Activated CD4-positive, alpha-beta memory T cell treated with anti-CD3 and anti-CD28 coated beads for 36 hours (primary cell): ENCODE measurements at regions not wholly inside any gene's neighbourhood (a gene's known extent, or its start where the extent isn't known, plus 50 kb on each side); places are given as distances from the start of the nearest gene placed in this dataset.
A peak's percentile ranks its signal among the peaks of the same experiment; 100 is the strongest.

ENCODE experiments used
- CTCF ChIA-PET: fragments of 350-600 bp; sonication (Branson Sonifier 250); formaldehyde crosslinking; loops from one replicate; lab custom pipeline; 2021; ENCODE audit warnings: antibody characterized with exemption, inconsistent platforms; lab: Charles Lee
- POLR2A ChIA-PET: fragments of 350-600 bp; sonication (Branson Sonifier 250); formaldehyde crosslinking; loops from one replicate; lab custom pipeline; 2021; ENCODE audit warnings: antibody characterized with exemption; lab: Charles Lee
- DNase-seq: peaks from one replicate; pipeline ENCODE4 v3.0.0-alpha.2; 2020
- H3K27ac Mint-ChIP-seq: one replicate; pipeline ENCODE4 v1.8.0; 2021; ENCODE audit warnings: mixed read lengths
- H3K27me3 Mint-ChIP-seq: one replicate; pipeline ENCODE4 v1.8.0; 2021; ENCODE audit warnings: mixed read lengths
- H3K36me3 Mint-ChIP-seq: one replicate; pipeline ENCODE4 v1.8.0; 2021; ENCODE audit warnings: mixed read lengths
- H3K4me1 Mint-ChIP-seq: one replicate; pipeline ENCODE4 v1.8.0; 2021; ENCODE audit warnings: low read depth, mixed read lengths
- H3K4me3 Mint-ChIP-seq: one replicate; pipeline ENCODE4 v1.8.0; 2021; ENCODE audit warnings: mild to moderate bottlenecking, mixed read lengths
- H3K9me3 Mint-ChIP-seq: one replicate; pipeline ENCODE4 v1.8.0; 2021; ENCODE audit warnings: mixed read lengths
- intact Hi-C: fragments of 100-400 bp; cut with micrococcal nuclease; formaldehyde crosslinking; loops from one replicate; pipeline ENCODE4 v1.15.1; 2023

DNA sequence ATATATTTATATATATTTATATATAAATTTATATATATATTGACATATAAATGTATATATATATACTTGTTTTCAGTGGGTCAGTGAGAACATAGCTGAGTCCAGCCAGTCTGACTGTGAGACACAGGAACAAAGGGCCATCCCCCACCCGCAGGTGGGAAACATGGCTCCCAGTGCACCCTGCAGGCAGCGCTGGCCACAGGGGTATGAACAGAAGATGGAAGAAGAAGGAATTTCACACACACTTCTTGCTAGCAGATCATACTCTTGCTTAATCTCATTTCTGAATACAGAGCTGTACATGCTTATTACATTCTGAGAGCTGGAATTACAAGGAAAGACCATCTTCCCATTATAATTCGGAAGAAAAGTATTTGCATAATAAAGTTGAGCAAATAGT is 595.4 kb downstream of the IRX1 start:
- no peak overlapping the region for H3K27ac Mint-ChIP-seq
- intact Hi-C loops = no loop called here
- no peaks in the 10 kb centered on the region for H3K27me3 Mint-ChIP-seq
- no peak overlapping the region for H3K4me3 Mint-ChIP-seq
- CTCF ChIA-PET = no interaction called here
- peak; percentile 41 for DNase-seq
- H3K9me3 Mint-ChIP-seq = peaks cover 4% of the 10 kb centered on the region
- no peaks in the 10 kb centered on the region for H3K4me1 Mint-ChIP-seq
- POLR2A ChIA-PET = no interaction called here
- no peaks in the 10 kb centered on the region for H3K36me3 Mint-ChIP-seq

GRCh38 chr5:4191703-4192102 is 596.1 kb downstream of the IRX1 start:
- intact Hi-C loops = no loop called here
- H3K4me1 Mint-ChIP-seq = no peaks in the 10 kb centered on the region
- H3K27me3 Mint-ChIP-seq = no peaks in the 10 kb centered on the region

DNA sequence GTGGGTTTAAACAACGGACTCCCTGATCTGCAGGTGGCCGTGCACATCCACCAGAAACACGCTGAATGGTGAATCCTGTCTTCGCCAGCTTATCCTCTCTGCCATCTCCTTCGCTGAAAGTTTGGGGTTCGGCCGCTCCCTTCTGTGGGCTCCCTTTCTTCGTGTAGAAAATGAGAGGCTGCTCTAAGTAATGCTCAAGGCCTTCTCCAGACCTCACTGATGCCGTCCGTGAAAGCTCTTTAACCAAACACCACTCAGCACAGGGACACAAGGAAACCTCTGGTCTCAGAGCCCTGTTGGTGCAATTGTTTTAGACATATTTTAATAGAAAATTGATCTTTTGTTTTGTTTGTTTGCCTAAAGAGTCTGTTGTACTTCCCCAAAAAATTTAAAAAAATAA is 596.5 kb downstream of the IRX1 start:
- Mint-ChIP-seq H3K27ac (no peak overlapping the region), H3K27me3 (no peaks in the 10 kb centered on the region), H3K4me1 (no peaks in the 10 kb centered on the region), H3K36me3 (no peaks in the 10 kb centered on the region), H3K9me3 (no peaks in the 10 kb centered on the region), H3K4me3 (no peak overlapping the region)
- no peak for DNase-seq
- intact Hi-C loops = no loop called here
- ChIA-PET CTCF (no interaction called here), POLR2A (no interaction called here)

More at GRCh38 chr5:4191703-4192102, 596.1 kb downstream of the IRX1 start:
- no peak overlapping the region for H3K27ac Mint-ChIP-seq
- no peak overlapping the region for H3K4me3 Mint-ChIP-seq
- ChIA-PET CTCF (no interaction called here), POLR2A (no interaction called here)
- H3K36me3 Mint-ChIP-seq = no peaks in the 10 kb centered on the region
- peak; percentile 12 for DNase-seq
- H3K9me3 Mint-ChIP-seq = no peaks in the 10 kb centered on the region

GRCh38 chr5:4196744-4197143 is 601.1 kb downstream of the IRX1 start:
- Mint-ChIP-seq H3K27ac (no peak overlapping the region), H3K4me1 (no peaks in the 10 kb centered on the region), H3K36me3 (no peaks in the 10 kb centered on the region), H3K27me3 (no peaks in the 10 kb centered on the region), H3K9me3 (peaks cover 6% of the 10 kb centered on the region), H3K4me3 (no peak overlapping the region)
- ChIA-PET POLR2A (no interaction called here), CTCF (no interaction called here)
- intact Hi-C loops = no loop called here
- DNase-seq = no peak

GRCh38 chr5:4197151-4197550 is 601.5 kb downstream of the IRX1 start:
- POLR2A ChIA-PET = no interaction called here
- Mint-ChIP-seq H3K4me3 (no peak overlapping the region), H3K27ac (no peak overlapping the region), H3K4me1 (no peaks in the 10 kb centered on the region), H3K27me3 (no peaks in the 10 kb centered on the region), H3K9me3 (peaks cover 6% of the 10 kb centered on the region), H3K36me3 (no peaks in the 10 kb centered on the region)
- intact Hi-C loops = no loop called here
- DNase-seq = no peak
- CTCF ChIA-PET = no interaction called here

GRCh38 chr5:4198461-4198860 is 602.8 kb downstream of the IRX1 start:
- Mint-ChIP-seq H3K27me3 (no peaks in the 10 kb centered on the region), H3K4me1 (no peaks in the 10 kb centered on the region), H3K4me3 (no peak overlapping the region), H3K9me3 (peaks cover 10% of the 10 kb centered on the region), H3K27ac (no peak overlapping the region), H3K36me3 (no peaks in the 10 kb centered on the region)
- CTCF ChIA-PET = no interaction called here
- intact Hi-C loops = no loop called here
- no peak for DNase-seq
- POLR2A ChIA-PET = no interaction called here

- H3K36me3 Mint-ChIP-seq = no peaks in the 10 kb centered on the region
- H3K4me1 Mint-ChIP-seq = no peaks in the 10 kb centered on the region
- H3K9me3 Mint-ChIP-seq = peaks cover 10% of the 10 kb centered on the region
- intact Hi-C loops = no loop called here
- no peak overlapping the region for H3K27ac Mint-ChIP-seq
- ChIA-PET CTCF (no interaction called here), POLR2A (no interaction called here)
- no peaks in the 10 kb centered on the region for H3K27me3 Mint-ChIP-seq
- H3K4me3 Mint-ChIP-seq = no peak overlapping the region
- no peak for DNase-seq
Observed at GRCh38 chr5:4199049-4199841, 603.6 kb downstream of the IRX1 start.

DNA sequence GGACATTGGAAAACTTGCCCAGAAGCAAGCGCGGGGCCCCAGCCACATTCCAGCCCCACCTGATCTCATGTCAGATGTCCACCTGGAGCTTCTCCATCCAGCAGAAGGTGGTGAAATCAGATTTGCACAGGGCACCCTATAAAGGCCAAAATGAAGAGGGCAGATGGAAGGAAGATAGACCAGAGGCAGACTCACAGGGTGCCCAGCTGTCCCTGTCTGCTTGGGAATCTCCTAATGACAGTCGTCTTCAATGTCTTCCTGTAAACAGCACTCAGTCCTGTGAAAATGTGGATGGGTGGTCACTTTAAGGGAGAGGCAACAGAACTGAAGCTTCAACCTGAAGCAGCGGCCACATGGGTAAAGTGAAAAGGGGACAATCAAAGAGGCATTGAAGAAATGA is 607.5 kb downstream of the IRX1 start:
- no peak overlapping the region for H3K27ac Mint-ChIP-seq
- no peak overlapping the region for H3K4me3 Mint-ChIP-seq
- no peak for DNase-seq
- POLR2A ChIA-PET = no interaction called here
- intact Hi-C loops = no loop called here
- peaks cover 12% of the 10 kb centered on the region for H3K9me3 Mint-ChIP-seq
- no peaks in the 10 kb centered on the region for H3K27me3 Mint-ChIP-seq
- CTCF ChIA-PET = no interaction called here
- H3K4me1 Mint-ChIP-seq = no peaks in the 10 kb centered on the region
- no peaks in the 10 kb centered on the region for H3K36me3 Mint-ChIP-seq

- CTCF ChIA-PET = no interaction called here
- no peaks in the 10 kb centered on the region for H3K36me3 Mint-ChIP-seq
- intact Hi-C loops = no loop called here
- H3K4me1 Mint-ChIP-seq = no peaks in the 10 kb centered on the region
- DNase-seq = no peak
- no peaks in the 10 kb centered on the region for H3K27me3 Mint-ChIP-seq
- no peak overlapping the region for H3K27ac Mint-ChIP-seq
- no peak overlapping the region for H3K4me3 Mint-ChIP-seq
- POLR2A ChIA-PET = no interaction called here
- H3K9me3 Mint-ChIP-seq = peaks cover 15% of the 10 kb centered on the region
Observed at GRCh38 chr5:4204276-4205141, 608.9 kb downstream of the IRX1 start.

- CTCF ChIA-PET = no interaction called here
- Mint-ChIP-seq H3K4me3 (no peak overlapping the region), H3K4me1 (no peaks in the 10 kb centered on the region), H3K36me3 (no peaks in the 10 kb centered on the region), H3K27me3 (no peaks in the 10 kb centered on the region), H3K27ac (no peak overlapping the region), H3K9me3 (peaks cover 20% of the 10 kb centered on the region)
- POLR2A ChIA-PET = no interaction called here
- intact Hi-C loops = no loop called here
- DNase-seq = no peak
Observed at GRCh38 chr5:4205398-4205797, 609.8 kb downstream of the IRX1 start.

GRCh38 chr5:4206127-4206526 is 610.5 kb downstream of the IRX1 start:
- ChIA-PET POLR2A (no interaction called here), CTCF (no interaction called here)
- no peak overlapping the region for H3K27ac Mint-ChIP-seq
- no peak for DNase-seq
- peaks cover 22% of the 10 kb centered on the region for H3K9me3 Mint-ChIP-seq
- no peak overlapping the region for H3K4me3 Mint-ChIP-seq
- intact Hi-C loops = no loop called here
- no peaks in the 10 kb centered on the region for H3K36me3 Mint-ChIP-seq
- no peaks in the 10 kb centered on the region for H3K4me1 Mint-ChIP-seq
- no peaks in the 10 kb centered on the region for H3K27me3 Mint-ChIP-seq

DNA sequence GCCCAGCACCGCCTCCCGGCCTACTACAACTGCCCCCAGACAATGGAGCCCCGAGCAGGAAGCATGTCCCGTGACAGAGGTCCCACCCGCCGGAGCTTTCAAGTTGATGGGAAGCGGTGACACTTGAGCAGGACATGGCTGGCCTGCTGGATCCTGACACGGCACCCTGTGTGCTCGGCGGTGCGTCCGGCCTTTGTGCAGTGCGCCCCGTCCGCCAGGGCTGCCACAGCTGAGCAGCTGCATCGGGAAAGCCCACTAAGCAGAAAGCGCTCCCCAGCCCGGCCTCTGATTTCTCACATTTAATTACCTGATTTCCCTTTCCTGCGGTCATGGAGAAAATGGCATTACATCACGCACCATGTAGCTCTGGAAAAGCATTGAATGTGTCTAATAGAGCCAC is 611.9 kb downstream of the IRX1 start:
- Mint-ChIP-seq H3K9me3 (peaks cover 25% of the 10 kb centered on the region), H3K4me1 (no peaks in the 10 kb centered on the region), H3K36me3 (no peaks in the 10 kb centered on the region), H3K4me3 (no peak overlapping the region), H3K27me3 (no peaks in the 10 kb centered on the region), H3K27ac (no peak overlapping the region)
- intact Hi-C loops = no loop called here
- ChIA-PET CTCF (no interaction called here), POLR2A (no interaction called here)
- no peak for DNase-seq

GRCh38 chr5:4208537-4208936 is 612.9 kb downstream of the IRX1 start:
- intact Hi-C loops = no loop called here
- Mint-ChIP-seq H3K4me3 (no peak overlapping the region), H3K4me1 (no peaks in the 10 kb centered on the region), H3K27ac (no peak overlapping the region), H3K36me3 (no peaks in the 10 kb centered on the region), H3K27me3 (no peaks in the 10 kb centered on the region), H3K9me3 (peaks cover 23% of the 10 kb centered on the region)
- ChIA-PET POLR2A (no interaction called here), CTCF (no interaction called here)
- no peak for DNase-seq
